Stimulated activated effector memory CD8-positive, alpha-beta T cell treated with anti-CD3 and anti-CD28 coated beads, Interleukin-12 subunit alpha, Interleukin-12 subunit beta, amount 100 ng/mL, for 72 hours (primary cell): ENCODE measurements at regions not wholly inside any gene's neighbourhood (a gene's known extent, or its start where the extent isn't known, plus 50 kb on each side); places are given as distances from the start of the nearest gene placed in this dataset.
"Not testable (repeated sequence)": the region's sequence is repeated elsewhere in the genome, so short reads cannot be mapped to it uniquely, and the experiment has no call there.

Source experiments
- ATAC-seq: fragments of 150-1000 bp; cut with Tn5 transposase; 2 replicates; pipeline ENCODE4 v1.10.0; 2021
- DNase-seq, 2 donors: peaks; one replicate each; pipeline ENCODE4 v3.0.0; 2021 to 2022; ENCODE audit warnings: low spot score in 2 of 2
- H3K27ac Mint-ChIP-seq: one replicate; pipeline ENCODE4 v1.8.0; 2022; ENCODE audit warnings: mild to moderate bottlenecking, mixed read lengths
- H3K36me3 Mint-ChIP-seq: one replicate; pipeline ENCODE4 v1.8.0; 2022; ENCODE audit warnings: mild to moderate bottlenecking, mixed read lengths
- H3K4me1 Mint-ChIP-seq: one replicate; pipeline ENCODE4 v1.8.0; 2022; ENCODE audit warnings: mixed read lengths
- H3K4me3 Mint-ChIP-seq: one replicate; pipeline ENCODE4 v1.8.0; 2022; ENCODE audit warnings: mild to moderate bottlenecking, mixed read lengths
- H3K9me3 Mint-ChIP-seq: one replicate; pipeline ENCODE4 v1.8.0; 2022; ENCODE audit warnings: mixed read lengths

GRCh38 chr1:215421744-215422143 lies 145.4 kb upstream of the KCTD3 start:
- no peaks in the 10 kb centered on the region for H3K4me1 Mint-ChIP-seq
- H3K36me3 Mint-ChIP-seq, result no peaks in the 10 kb centered on the region

GRCh38 chr1:215423288-215423687 lies 143.8 kb upstream of the KCTD3 start:
- peaks cover 14% of the 10 kb centered on the region for H3K9me3 Mint-ChIP-seq
- H3K4me3 Mint-ChIP-seq, result no peak overlapping the region
- H3K27ac Mint-ChIP-seq, result no peak overlapping the region
- H3K4me1 Mint-ChIP-seq, result no peaks in the 10 kb centered on the region
- H3K36me3 Mint-ChIP-seq, result no peaks in the 10 kb centered on the region
- no peak for DNase-seq
- no peak for ATAC-seq

More at GRCh38 chr1:215421744-215422143, 145.4 kb upstream of the KCTD3 start:
- Mint-ChIP-seq H3K4me3 (no peak overlapping the region), H3K9me3 (peaks cover 9% of the 10 kb centered on the region), H3K27ac (no peak overlapping the region)
- no peak for ATAC-seq
- no peak for DNase-seq

- ATAC-seq (no peak), DNase-seq (no peak)
- H3K4me3 Mint-ChIP-seq, result no peak overlapping the region
- H3K4me1 Mint-ChIP-seq, result no peaks in the 10 kb centered on the region
- no peaks in the 10 kb centered on the region for H3K36me3 Mint-ChIP-seq
- H3K27ac Mint-ChIP-seq, result no peak overlapping the region
- H3K9me3 Mint-ChIP-seq, result peaks cover 17% of the 10 kb centered on the region
These were observed 142.0 kb upstream of the KCTD3 start for GRCh38 chr1:215425138-215425537.

- no peak for DNase-seq
- Mint-ChIP-seq H3K9me3 (peaks cover 19% of the 10 kb centered on the region), H3K36me3 (no peaks in the 10 kb centered on the region), H3K27ac (no peak overlapping the region), H3K4me3 (no peak overlapping the region), H3K4me1 (no peaks in the 10 kb centered on the region)
- no peak for ATAC-seq
These were observed 141.0 kb upstream of the KCTD3 start for GRCh38 chr1:215426101-215426500.

GRCh38 chr1:215432483-215433227 lies 134.4 kb upstream of the KCTD3 start:
- not testable (repeated sequence) for DNase-seq, H3K4me1 Mint-ChIP-seq, ATAC-seq, H3K4me3 Mint-ChIP-seq, H3K36me3 Mint-ChIP-seq, H3K27ac Mint-ChIP-seq
- peaks cover 28% of the 10 kb centered on the region for H3K9me3 Mint-ChIP-seq

GRCh38 chr1:215433237-215433636 lies 133.9 kb upstream of the KCTD3 start:
- Mint-ChIP-seq H3K4me1 (no peaks in the 10 kb centered on the region), H3K27ac (no peak overlapping the region), H3K9me3 (peaks cover 25% of the 10 kb centered on the region), H3K36me3 (no peaks in the 10 kb centered on the region), H3K4me3 (no peak overlapping the region)
- no peak for DNase-seq
- no peak for ATAC-seq

- no peak overlapping the region for H3K27ac Mint-ChIP-seq
- DNase-seq (no peak), ATAC-seq (no peak)
- peaks cover 35% of the 10 kb centered on the region for H3K9me3 Mint-ChIP-seq
- H3K4me1 Mint-ChIP-seq, result no peaks in the 10 kb centered on the region
- no peaks in the 10 kb centered on the region for H3K36me3 Mint-ChIP-seq
- H3K4me3 Mint-ChIP-seq, result no peak overlapping the region
These were observed 127.6 kb upstream of the KCTD3 start for GRCh38 chr1:215439549-215439948.

- Mint-ChIP-seq H3K9me3 (peaks cover 28% of the 10 kb centered on the region), H3K4me1 (no peaks in the 10 kb centered on the region)
These were observed 122.2 kb upstream of the KCTD3 start for GRCh38 chr1:215444715-215445414.

GRCh38 chr1:215448014-215448413 lies 119.1 kb upstream of the KCTD3 start:
- DNase-seq, result not testable (repeated sequence)

More at GRCh38 chr1:215444715-215445414, 122.2 kb upstream of the KCTD3 start:
- DNase-seq (no peak), ATAC-seq (peak; percentile 13)
- Mint-ChIP-seq H3K4me3 (no peak overlapping the region), H3K36me3 (no peaks in the 10 kb centered on the region), H3K27ac (no peak overlapping the region)

GRCh38 chr1:215449147-215449546 lies 118.0 kb upstream of the KCTD3 start:
- not testable (repeated sequence) for DNase-seq, H3K36me3 Mint-ChIP-seq, H3K4me3 Mint-ChIP-seq, ATAC-seq, H3K4me1 Mint-ChIP-seq, H3K27ac Mint-ChIP-seq
- peaks cover 20% of the 10 kb centered on the region for H3K9me3 Mint-ChIP-seq

More at GRCh38 chr1:215448014-215448413, 119.1 kb upstream of the KCTD3 start:
- H3K27ac Mint-ChIP-seq, H3K4me3 Mint-ChIP-seq, H3K4me1 Mint-ChIP-seq, ATAC-seq, H3K36me3 Mint-ChIP-seq: not testable (repeated sequence)
- peaks cover 24% of the 10 kb centered on the region for H3K9me3 Mint-ChIP-seq

GRCh38 chr1:215453440-215453839 lies 113.7 kb upstream of the KCTD3 start:
- no peak for DNase-seq
- no peak for ATAC-seq
- Mint-ChIP-seq H3K9me3 (peaks cover 10% of the 10 kb centered on the region), H3K36me3 (no peaks in the 10 kb centered on the region), H3K27ac (no peak overlapping the region), H3K4me3 (no peak overlapping the region), H3K4me1 (no peaks in the 10 kb centered on the region)

- H3K27ac Mint-ChIP-seq, result no peak overlapping the region
- peaks cover 8% of the 10 kb centered on the region for H3K9me3 Mint-ChIP-seq
- DNase-seq, result no peak
- no peaks in the 10 kb centered on the region for H3K4me1 Mint-ChIP-seq
- H3K36me3 Mint-ChIP-seq, result no peaks in the 10 kb centered on the region
- ATAC-seq, result no peak
- H3K4me3 Mint-ChIP-seq, result no peak overlapping the region
These were observed 109.9 kb upstream of the KCTD3 start for GRCh38 chr1:215457213-215457612.

- Mint-ChIP-seq H3K36me3 (no peaks in the 10 kb centered on the region), H3K9me3 (peaks cover 5% of the 10 kb centered on the region)
- no peak for ATAC-seq
These were observed 109.0 kb upstream of the KCTD3 start for GRCh38 chr1:215458104-215458503.

GRCh38 chr1:215458562-215458961 lies 108.5 kb upstream of the KCTD3 start:
- no peak overlapping the region for H3K4me3 Mint-ChIP-seq
- ATAC-seq, result no peak
- H3K4me1 Mint-ChIP-seq, result no peaks in the 10 kb centered on the region
- no peak for DNase-seq
- no peaks in the 10 kb centered on the region for H3K36me3 Mint-ChIP-seq
- H3K27ac Mint-ChIP-seq, result no peak overlapping the region
- peaks cover 5% of the 10 kb centered on the region for H3K9me3 Mint-ChIP-seq

More at GRCh38 chr1:215458104-215458503, 109.0 kb upstream of the KCTD3 start:
- H3K4me3 Mint-ChIP-seq, result no peak overlapping the region
- no peak for DNase-seq
- H3K27ac Mint-ChIP-seq, result no peak overlapping the region
- H3K4me1 Mint-ChIP-seq, result no peaks in the 10 kb centered on the region

GRCh38 chr1:215459136-215459535 lies 108.0 kb upstream of the KCTD3 start:
- Mint-ChIP-seq H3K4me1 (no peaks in the 10 kb centered on the region), H3K27ac (no peak overlapping the region), H3K4me3 (no peak overlapping the region), H3K9me3 (peaks cover 5% of the 10 kb centered on the region), H3K36me3 (no peaks in the 10 kb centered on the region)
- no peak for ATAC-seq
- DNase-seq, result no peak

GRCh38 chr1:215466361-215466760 lies 100.7 kb upstream of the KCTD3 start:
- no peak overlapping the region for H3K27ac Mint-ChIP-seq
- no peak for DNase-seq
- peaks cover 9% of the 10 kb centered on the region for H3K9me3 Mint-ChIP-seq
- ATAC-seq, result no peak
- H3K4me3 Mint-ChIP-seq, result no peak overlapping the region
- no peaks in the 10 kb centered on the region for H3K36me3 Mint-ChIP-seq
- H3K4me1 Mint-ChIP-seq, result no peaks in the 10 kb centered on the region
